NAMALWA (cell line): ENCODE measurements at regions not wholly inside any gene's neighbourhood (a gene's known extent, or its start where the extent isn't known, plus 50 kb on each side); places are given as distances from the start of the nearest gene placed in this dataset.

Source experiments
- DNase-seq: peaks from one replicate; pipeline ENCODE4 v3.0.0-alpha.2; 2015; ENCODE audit warnings: low spot score

DNA sequence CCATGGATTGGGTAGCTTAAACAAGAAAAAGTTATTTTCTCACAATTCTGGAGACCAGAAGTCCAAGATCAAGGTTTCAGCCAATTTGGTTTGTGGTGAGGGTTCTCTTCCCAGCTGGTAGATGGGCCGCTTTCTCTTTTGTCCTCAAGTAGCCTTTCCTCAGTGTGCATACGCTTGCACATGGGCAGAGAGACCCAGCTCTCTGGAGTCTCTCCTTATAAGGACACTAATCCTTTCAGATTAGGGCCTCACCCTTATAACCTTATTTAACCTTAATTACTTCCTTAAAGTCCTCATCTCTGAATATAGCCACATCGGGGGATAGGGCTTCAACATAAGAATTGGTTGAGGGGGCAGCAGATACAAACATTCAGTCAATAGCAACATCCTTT is 68.4 kb upstream of the NLK start:
- DNase-seq = no peak

DNA sequence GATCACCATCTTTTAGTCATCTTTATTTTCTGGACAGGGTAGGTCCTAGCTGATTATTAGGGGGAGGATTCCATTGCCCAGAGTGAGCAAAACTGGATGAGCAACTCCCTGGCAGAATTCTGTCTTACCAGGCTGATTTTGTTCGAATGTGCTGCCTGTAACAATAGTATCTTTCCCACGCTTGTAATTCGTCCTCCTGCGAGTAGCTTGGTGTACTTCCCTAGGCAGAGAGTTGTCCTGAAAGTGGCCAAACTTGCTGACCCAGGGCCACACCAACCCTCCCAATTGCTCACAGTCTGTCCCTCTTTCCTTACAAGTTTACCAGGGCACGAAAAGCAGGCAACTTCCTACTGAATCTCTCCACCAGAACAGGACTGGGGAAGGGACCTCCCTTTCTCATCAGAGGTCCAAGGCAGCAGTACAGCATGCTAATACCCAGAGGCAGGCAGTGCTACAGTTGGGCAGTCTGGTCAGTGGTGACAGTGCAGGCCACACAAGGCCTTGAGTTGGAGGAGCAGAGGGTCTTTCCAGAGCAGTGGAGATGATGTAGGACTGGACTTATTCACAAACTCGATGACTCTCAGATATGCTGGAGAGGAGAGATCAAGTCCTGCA is 67.8 kb upstream of the NLK start:
- no peak for DNase-seq

DNA sequence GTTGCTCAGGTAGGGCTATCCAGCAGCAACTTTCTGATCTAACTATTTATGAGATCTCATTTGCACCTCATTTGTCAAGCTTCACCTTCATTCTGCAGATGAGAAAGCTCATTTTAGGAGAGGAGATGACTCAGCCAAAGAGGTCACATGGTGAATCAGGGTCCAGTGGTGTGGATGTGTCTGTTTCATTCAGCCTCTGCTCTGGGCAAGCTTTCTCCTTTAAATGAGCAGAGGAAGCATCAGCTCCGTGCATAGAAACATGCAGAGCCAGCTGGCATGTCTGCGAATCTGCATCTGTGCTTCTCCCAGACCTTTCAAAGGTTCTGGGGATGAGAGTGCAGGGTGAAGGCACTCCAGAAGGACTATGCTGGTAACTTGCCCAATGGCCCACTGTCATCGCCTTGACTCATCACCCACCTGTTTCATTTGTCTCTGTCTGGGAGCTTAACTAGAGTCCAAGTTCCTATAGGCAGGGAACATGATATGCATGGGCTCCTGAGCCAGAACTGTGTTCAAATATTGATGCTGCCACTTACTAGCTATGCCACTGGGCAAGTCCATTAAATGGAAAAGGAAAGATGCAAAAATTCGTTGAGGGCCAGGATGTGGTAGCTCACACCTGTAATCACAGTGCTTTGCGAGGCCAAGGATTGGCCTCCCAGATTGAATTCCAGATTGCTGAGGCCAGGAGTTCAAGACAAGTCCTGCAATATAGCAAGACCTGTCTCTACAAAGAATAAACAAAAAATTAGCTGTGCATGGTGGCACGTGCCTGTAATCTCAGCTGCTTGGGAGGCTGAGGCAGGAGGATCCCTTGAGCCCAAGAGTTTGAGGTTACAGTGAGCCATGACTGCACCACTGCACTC is 67.1 kb upstream of the NLK start:
- DNase-seq = no peak

DNA sequence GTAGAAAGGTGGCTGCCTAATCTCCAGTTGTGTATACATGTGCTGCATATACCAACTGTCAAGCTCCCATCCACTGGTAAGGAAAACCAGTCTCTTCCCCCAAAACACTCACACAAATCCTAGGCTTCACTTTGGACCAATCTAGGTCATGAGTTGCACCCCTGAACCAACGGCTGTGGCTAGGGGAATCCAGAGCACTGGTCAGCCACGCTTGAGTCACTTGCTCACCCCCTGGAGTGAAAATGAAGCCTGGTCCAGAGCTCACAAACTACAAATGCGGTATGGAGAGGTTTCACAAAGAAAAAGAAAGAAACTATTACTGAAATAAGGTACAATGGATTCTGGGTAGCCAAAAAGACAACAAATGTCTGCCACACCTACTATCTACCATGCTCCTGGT is 66.1 kb upstream of the NLK start:
- DNase-seq = no peak

DNA sequence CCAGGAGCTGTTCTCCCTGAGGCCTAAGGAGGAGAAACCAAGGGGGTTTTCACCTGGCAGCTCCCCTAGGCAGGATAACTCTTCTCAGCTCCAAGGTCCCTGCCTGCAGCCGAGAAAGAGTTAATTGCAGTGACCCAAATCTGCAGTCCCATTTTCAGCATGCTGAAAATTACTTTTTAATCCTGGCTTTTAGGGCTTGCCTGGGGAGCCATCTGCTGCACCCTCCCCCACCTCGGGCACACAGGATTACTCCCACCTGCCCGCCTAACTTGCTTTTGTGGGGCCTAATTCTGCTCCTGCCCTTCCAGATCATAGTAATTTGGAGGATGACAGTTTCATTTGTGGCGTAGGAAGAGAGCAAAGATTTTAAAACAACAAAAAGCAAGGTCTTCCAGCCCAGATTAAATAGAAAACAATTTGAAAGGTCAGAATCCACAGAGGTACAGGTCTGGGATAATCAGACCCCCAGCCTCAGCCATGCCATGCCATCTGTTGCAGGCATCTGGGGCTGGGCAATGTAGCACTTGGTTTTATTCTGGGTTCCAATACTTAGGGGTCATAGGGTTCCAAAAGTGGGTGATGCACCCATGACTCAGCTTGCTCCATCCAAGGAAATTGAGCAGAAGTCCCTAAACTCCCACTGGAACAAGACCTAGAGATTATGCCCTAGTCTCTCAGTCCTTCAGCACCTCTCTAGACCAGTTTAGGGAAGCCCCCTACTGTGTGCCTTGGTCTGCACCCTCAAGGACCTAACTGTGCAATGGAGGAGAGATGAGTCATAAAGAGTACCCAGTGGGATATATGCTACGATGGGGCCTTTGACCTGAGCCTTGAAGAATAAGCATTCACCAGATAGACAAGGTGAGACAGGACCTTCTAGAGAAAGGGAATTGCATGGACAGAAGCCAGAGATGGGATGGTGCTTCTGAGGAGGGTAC is 64.5 kb upstream of the NLK start:
- DNase-seq = no peak

DNA sequence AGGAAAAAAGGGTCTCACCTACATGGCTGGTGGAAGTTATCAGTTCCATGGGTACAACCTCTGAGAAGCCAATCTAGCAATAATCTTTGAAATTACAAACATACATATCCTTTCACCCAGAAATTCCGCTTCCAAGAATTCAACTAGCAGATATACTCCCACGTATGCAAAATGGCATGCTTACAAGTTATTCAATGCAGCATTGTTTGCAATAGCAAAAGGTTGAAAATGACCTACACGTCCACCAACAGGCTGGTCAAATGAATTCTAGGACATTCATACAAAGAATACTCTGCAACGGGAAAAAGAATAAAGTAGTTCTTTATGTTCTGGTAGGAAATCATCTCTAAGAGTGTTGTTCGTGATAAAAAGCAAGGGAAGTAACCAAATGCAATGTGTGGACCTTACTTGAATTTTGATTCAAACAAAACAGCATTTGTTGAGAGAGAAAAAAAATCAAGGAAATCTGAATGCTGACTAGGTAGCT is 63.7 kb upstream of the NLK start:
- no peak for DNase-seq

DNA sequence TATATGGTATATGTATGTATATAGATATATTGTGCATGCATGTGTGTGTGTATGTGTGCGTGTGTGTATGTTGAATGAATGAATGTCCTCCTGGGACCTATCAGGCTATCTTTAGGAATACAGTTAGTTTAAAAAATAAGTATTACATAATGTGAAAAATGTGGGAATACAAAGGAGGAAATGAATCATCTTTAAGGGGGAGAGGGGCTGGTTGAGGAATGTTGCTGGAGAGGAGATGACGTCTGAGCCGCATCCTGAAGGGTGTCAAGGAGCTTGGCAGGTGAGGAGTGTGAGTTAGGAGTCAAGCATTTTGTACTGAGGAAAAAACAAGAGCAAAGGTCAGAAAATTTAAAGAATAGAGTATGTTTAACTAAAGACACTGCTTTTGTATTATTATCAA is 62.4 kb upstream of the NLK start:
- no peak for DNase-seq

DNA sequence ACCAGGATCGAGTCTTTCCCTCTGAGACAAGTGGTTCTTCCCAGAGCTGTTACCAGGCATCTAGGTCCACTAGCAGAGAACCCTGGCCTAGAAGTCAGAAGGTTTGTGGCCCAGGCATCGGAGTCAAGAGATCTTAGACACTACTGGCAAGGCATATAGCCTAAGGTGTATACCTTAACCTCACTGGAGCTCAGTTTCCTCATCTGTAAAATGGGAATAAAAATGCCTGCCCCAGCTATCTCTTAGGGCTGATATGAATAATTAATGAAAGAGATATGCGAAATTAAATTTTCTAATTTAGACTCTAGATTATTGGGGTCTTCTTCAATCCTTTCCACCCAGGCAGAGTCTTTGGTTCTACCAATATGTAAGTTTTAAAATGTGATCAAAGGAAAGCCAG is 60.5 kb upstream of the NLK start:
- DNase-seq = no peak

DNA sequence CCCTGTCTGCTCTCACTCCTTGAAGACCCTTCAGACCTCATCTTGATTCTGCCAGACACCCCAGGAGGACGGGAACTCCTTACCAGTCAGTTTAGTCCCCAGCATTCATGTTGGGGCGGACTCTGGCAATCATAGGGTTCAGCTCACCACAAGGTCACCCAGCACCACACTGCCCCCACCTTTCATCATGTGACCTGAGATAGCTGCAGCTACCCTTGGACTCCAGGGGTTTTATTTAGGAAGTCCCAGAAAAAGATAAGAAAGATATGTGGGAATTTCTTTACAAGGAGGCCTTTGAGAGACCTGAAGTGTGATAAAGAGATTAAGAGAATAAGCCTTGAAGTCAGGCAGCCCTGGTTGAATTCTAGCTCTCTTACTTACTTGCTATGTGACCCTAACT is 59.8 kb upstream of the NLK start:
- DNase-seq = no peak

DNA sequence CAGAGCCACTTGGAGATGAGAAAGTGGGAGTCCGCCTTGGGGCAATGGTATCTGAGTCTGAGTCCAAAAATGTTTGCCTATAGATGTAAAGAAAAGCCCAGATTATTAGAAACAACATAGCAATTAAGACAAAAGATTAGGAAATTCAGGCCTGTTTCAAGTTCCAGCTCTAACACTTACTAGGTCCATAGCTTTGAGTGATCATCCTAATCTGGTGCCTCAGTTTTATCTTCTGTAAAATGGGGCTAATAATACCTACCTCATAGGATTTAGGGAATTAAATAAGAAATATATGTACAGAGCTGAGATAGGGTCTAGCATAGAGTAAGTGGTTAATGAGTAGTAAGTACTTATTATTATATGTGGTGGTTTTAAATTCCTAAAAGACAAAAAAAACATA is 58.6 kb upstream of the NLK start:
- DNase-seq = no peak

DNA sequence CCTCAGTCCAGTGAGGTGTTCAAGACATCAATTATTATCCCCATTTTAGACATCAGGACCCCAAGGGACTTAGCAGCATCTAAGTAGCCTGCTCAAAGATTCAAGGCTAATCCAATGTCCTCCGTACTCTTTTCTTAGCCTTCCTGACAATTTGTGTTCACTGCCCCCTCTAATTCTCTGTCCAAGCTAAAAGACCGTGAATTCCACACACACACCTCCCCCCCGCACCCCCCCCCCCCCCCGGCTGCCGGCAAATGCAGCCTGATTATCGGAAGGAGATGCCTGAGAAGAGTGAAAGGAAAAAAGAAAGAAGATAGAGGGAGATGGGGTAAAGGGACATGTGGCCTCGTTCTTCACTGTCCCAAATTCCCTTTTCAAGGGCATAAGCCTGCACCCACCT is 58.1 kb upstream of the NLK start:
- no peak for DNase-seq

DNA sequence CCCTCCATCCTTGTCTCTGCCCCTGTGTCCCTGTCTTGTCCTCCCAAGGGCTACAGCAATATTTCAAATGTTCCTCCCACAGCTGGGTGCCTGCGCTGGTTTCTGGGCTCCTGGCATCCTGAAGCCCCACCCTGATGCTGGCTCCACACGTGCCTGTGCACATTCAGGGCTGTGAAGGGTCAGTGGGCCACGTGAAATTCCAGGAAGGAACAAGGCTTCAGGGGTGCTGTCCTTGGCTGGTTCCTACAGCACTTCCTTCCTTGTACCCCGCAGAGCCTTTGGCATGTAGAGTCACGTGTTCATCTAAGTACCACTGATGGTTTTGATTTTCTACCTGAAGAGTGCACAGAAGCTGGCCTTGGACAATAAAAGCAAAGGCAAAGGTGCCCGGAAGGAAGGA is 57.7 kb upstream of the NLK start:
- DNase-seq = no peak

DNA sequence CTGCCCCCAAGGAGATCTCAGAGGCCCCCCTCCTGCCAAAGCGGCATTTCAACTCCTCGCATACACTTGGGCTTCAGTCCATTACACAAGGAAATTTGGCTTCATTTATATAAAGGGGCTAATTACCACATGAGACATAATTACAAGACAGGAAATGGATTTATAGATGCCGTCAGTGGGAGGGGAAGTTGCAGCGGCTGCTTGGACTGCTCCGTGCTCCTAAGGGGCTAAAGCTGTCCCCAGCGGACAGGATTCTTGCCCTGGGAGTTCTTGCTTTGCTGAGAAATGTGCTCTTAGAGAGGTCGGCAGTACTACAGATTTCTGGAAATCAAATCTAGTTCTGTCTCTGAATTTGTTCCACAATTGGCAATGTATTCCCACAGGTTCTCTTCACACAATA is 57.2 kb upstream of the NLK start:
- no peak for DNase-seq

DNA sequence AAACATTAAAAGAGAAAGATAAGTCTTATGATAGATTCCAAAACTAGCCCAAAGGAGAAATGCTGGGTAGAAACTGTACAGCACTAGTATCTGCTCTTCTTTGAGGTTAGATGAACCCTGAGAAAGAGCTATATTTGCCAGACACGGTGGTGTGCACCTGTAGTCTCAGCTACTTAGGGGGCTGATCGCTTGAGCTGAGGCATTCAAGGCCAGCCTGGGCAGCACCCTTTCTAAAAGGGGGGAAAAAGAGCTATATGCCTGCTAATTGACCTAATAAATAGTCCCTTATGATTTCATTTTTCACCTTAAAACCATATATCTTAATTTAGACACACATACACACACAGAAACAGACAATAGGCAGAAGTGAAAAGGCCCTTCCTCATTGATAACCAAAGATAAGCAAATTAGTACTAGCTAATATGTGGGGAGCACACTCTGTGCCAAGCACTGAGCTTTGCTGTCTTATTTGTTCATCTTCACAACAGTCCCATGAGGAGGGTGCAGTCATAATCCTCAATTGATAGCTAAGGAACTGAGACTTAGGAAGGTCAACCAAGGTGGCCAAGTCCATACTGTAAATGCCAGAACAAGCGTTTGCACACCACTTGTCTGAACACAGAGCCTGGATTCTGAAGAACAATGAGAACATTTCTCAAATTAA is 56.6 kb upstream of the NLK start:
- DNase-seq = no peak

DNA sequence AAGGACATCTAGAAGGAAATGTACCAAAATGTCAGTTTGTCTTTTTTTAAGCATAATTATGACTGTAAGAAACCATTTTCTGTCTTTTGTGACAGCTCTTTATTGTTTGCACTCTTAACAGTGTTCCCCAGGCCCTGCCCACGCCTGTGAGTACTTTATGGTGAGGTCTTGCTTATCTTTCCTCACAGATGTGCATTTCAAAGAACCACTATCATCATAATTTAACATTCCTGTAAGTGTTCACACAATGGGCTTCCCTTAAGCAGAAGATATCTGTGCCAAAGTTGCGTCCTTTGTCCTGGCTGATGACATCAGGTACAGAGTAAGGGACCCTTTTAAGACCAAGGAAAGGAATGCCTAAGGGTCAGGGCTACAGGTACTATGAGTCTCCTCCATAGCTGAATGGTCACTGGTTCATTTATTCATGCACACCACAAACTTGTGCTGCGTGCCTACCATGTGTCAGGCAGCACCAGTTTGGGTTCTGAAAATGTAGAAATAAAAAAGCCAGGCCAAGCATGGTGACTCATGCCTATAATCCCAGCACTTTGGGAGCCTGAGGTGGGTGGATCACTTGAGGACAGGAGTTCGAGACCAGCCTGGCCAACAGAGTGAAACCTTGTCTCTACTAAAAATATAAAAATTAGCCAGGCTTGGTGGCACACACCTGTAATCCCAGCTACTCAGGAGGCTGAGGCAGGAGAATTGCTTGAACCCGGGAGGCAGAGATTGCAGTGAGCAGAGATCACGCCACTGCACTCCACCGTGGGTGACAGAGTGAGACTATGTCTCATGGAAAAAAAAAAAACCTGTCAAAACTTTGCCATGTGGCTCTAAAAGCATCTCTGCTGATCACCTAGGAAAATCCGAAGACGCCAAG is 55.4 kb upstream of the NLK start:
- no peak for DNase-seq

DNA sequence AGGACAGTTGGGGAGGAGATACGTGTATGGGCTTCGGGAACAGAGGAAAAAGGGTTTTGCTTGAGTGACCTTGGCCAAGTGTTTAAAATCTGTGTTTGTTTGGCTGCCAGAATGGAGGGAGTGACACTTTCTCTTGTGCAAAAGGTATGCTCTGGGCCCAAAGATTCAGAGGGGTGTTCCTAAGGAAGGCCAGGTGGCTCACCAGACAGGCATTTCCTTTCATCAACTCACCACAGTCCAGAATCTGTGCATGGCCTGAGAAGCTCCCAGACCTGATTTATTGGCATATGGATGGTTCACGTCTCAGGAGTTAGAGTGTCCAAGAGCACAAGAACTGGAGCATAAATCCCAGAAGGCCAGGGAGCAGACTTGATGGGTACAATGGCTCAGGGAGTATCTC is 53.4 kb upstream of the NLK start:
- no peak for DNase-seq

DNA sequence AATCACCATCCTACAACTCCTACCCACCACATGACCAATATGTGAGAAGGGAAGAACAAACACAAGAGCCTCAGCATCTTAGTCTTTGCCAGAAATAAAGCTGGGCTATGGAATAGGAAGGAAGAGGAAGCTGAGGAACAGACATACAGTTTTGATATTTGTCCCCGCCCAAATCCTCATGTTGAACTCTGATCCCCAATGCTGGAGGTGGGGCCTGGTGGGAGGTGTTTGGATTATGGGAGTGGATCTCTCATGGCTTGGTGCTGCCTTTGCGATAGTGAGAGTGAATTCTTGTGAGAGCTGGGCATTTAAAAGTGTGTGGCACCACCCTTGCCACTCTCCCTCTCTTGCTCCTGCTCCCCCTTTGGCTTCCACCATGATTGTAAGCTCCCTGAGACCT is 52.4 kb upstream of the NLK start:
- no peak for DNase-seq

DNA sequence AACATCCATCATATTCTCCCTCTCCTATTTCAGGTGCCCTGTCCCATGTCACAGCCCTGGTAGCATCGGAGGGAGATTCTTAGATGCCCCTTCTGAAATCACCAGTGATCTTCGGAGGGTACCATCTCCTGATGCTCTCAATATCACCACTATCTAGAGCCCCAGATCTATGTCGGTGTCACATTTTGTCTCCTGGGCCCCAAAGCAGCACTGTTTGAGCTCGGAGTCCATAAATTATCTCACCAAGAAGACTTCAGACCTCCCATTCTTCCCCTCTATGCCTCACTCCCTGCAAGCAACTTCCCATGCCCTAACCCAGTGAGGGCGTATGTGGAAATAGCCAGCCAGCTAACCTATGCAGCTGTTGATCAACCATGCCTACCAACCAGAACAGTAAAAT is 51.5 kb upstream of the NLK start:
- no peak for DNase-seq

DNA sequence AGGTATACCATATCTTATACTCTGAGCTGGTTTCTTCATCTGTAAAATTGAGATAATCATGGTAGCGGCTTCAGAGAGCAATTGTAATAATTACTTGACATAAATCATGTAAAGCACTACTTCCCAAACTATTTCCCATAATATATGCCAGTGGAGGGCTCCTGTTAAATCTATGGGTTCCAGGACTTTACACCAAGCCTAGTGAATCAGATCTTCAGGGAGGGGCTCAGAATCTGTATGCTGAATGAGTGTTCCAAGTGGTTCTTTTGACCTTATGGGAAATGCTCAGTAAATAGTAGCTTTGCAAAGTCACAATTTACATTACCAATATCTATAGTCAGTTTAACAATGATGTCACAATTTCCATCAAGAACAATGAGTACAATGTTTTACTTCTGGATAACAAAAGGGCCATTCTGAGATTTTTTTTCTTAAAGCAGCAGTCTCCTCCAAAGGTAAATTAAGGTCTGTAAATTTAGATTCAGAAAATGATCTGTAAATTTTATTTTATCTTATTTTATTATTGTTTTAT is 50.9 kb upstream of the NLK start:
- DNase-seq = no peak
